HG02642 (cell line): ENCODE measurements at regions not wholly inside any gene's neighbourhood (a gene's known extent, or its start where the extent isn't known, plus 50 kb on each side); places are given as distances from the start of the nearest gene placed in this dataset.

Experiments
- ATAC-seq: cut with Tn5 transposase; IDR thresholded peaks from one replicate; pipeline ENCODE4 v1.9.1; 2021; ENCODE audit warnings: mild to moderate bottlenecking; ENCODE audit not compliant: unreplicated experiment, poor library complexity

DNA sequence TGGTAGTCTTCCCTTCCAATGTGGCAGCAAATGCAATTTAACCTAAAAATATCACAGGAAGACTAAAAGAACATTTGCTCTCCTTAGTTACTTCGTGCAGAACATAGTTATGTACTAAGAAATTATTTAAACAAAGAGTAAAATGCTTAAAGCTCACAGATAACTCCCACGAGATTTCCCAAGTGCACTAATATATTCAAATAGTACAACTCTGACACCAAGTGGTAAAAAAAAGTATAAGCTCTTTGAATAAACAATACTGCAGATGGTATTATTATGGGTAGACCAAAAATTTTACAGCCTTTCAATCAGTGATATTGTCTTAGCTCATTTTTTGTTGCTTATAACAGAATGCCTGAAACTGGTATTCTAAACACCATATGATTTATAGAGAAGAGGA, 52.8 kb upstream of the FILIP1 start:
- ATAC-seq, result no peak

DNA sequence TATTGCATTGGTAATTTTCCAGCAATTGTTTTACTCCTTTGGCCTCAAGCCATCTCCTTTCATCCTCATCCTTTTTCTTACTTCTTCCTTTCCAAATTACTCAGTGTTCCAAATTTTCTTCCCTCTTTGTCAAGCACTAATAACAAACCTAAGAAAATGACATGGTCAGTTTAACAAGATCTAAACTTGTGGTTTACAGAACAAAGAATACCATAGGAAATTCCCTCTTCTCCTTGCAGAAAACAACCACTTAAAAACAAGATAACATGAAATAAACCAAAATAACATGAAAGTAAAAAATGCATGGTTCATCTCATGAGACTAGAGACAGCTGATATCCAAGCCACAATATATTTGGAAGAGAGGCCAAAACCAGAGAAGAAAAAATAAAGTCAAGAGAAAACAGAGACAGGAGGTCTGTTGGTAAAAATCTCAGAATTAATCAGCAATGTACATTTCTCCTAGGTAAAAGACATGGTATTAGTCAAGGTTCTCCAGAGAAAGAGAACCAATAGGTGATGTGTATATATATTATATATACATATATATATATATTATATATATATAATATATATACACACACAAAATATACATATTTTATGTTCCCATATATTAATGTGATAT, 51.0 kb upstream of the SENP6 start:
- ATAC-seq, result peak; percentile 47

DNA sequence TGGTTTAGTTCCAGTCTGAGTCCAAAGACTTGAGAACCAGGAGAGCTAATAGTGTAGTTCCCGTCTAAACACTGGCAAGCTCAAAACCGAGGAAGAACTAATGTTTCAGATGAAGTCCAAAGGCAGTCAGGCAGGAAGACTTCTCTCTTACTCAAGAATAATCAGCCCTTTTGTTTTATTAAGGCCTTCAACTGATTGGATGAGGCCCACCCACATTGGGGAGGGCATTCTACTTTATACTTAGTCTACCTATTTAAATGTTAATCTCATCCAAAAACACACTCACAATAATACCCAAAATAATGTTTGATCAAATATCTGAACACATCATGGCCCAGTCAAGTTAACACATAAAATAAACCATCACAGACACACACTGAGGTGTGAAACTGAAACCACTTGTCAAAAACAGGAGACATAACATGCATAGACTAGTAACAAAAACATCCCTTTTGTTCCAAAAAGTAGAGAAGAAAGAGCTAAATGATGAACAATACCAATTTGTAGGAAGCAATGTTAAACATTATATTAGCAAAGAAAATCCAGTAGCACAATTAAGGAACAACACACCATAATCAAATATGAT, 50.2 kb upstream of the SENP6 start:
- ATAC-seq, result no peak
